HepG2 (cell line): ENCODE measurements at regions not wholly inside any gene's neighbourhood (a gene's known extent, or its start where the extent isn't known, plus 50 kb on each side); places are given as distances from the start of the nearest gene placed in this dataset.

Experiments
- CHD4 ChIP-seq: fragments of 200-600 bp; sonication (generic); IDR thresholded peaks from 2 replicates; pipeline ENCODE4 v1.7.0; 2017; ENCODE audit warnings: mild to moderate bottlenecking, low read length, borderline replicate concordance
- CREB1 ChIP-seq, 2 experiments: fragments of 450-650 bp in 1 of 2; IDR thresholded peaks; 2 replicates each; pipeline ENCODE4 v1.6.1; 2016 to 2017; ENCODE audit warnings: control low read depth in 1 of 2, mild to moderate bottlenecking in 1 of 2, missing compliant biosample characterization in 1 of 2, missing genetic modification characterization in 1 of 2
- DZIP1 ChIP-seq: sonication (generic); formaldehyde crosslinking; IDR thresholded peaks from 2 replicates; pipeline ENCODE4 v1.5.0; 2020; ENCODE audit warnings: mild to moderate bottlenecking, missing genetic modification reagents
- EP300 ChIP-seq, 3 experiments: sonication (generic) in 1 of 3; formaldehyde crosslinking in 1 of 3; IDR thresholded peaks; 2 replicates each; pipeline versions ENCODE4 v1.5.1 to v1.6.1; 2011 to 2020; ENCODE audit warnings: low read depth in 2 of 3, low read length in 2 of 3, borderline replicate concordance in 1 of 3, improper control_type of control experiment in 1 of 3, mild to moderate bottlenecking in 1 of 3, missing genetic modification reagents in 1 of 3, moderate library complexity in 1 of 3
- HCFC1 ChIP-seq: fragments of 150-350 bp; IDR thresholded peaks from 2 replicates; pipeline ENCODE4 v1.6.1; 2014; ENCODE audit warnings: low read depth, low read length
- JUND ChIP-seq: sonication (generic); formaldehyde crosslinking; IDR thresholded peaks from 2 replicates; pipeline ENCODE4 v1.8.0; 2022; ENCODE audit warnings: mild to moderate bottlenecking, missing genetic modification reagents
- POLR2AphosphoS5 ChIP-seq: IDR thresholded peaks from 2 replicates; pipeline ENCODE4 v1.6.1; 2012; ENCODE audit warnings: low read depth, low read length
- TBX3 ChIP-seq: fragments of 450-650 bp; IDR thresholded peaks from 2 replicates; pipeline ENCODE4 v1.6.1; 2017; ENCODE audit warnings: antibody characterized with exemption, mild to moderate bottlenecking, inconsistent platforms, borderline replicate concordance
- ZNF382 ChIP-seq: sonication (generic); formaldehyde crosslinking; IDR thresholded peaks from 2 replicates; pipeline ENCODE4 v1.5.0; 2020; ENCODE audit warnings: missing genetic modification reagents, mild to moderate bottlenecking, borderline replicate concordance
- ZNF788 ChIP-seq: sonication (generic); formaldehyde crosslinking; IDR thresholded peaks from 2 replicates; pipeline ENCODE4 v1.5.0; 2020; ENCODE audit warnings: mild to moderate bottlenecking, missing genetic modification reagents, borderline replicate concordance
- ZSCAN9 ChIP-seq: IDR thresholded peaks from 2 replicates; pipeline ENCODE4 v1.6.1; 2016; ENCODE audit warnings: borderline replicate concordance
- TF ChIP-seq, protein P1 (sequence below): sonication (generic); formaldehyde crosslinking; IDR thresholded peaks from 2 replicates; pipeline ENCODE4 v1.4.0; 2020; ENCODE audit warnings: mild to moderate bottlenecking, missing genetic modification reagents
- TF ChIP-seq, protein P2 (sequence below): sonication (generic); formaldehyde crosslinking; IDR thresholded peaks from 2 replicates; pipeline ENCODE4 v1.4.0; 2020; ENCODE audit warnings: missing genetic modification reagents, borderline replicate concordance
- TF ChIP-seq, protein P3 (sequence below): sonication (generic); formaldehyde crosslinking; IDR thresholded peaks from 2 replicates; pipeline ENCODE4 v1.5.0; 2020; ENCODE audit warnings: mild to moderate bottlenecking, missing genetic modification reagents, moderate library complexity

DNA sequence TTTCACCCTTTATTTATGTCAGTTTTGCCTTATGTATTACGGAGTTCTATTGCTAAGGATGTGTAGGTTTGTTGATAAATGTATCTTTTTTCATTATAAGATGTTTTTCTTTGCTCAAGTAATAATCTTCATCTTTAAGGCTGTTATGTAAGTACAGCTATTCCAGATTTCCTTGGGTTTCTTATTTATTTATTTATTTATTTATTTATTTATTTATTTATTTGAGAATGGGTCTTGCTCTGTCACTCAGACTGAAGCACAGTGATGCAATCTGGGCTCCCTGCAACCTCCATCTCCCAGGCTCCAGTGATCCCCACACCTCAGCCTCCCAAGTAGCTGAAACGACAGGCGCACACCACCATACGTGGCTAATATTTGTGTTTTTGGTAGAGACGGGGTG is 617.0 kb downstream of the SLITRK1 start:
- no peak for TF ChIP-seq TBX3
- TF ChIP-seq, protein P1, sequence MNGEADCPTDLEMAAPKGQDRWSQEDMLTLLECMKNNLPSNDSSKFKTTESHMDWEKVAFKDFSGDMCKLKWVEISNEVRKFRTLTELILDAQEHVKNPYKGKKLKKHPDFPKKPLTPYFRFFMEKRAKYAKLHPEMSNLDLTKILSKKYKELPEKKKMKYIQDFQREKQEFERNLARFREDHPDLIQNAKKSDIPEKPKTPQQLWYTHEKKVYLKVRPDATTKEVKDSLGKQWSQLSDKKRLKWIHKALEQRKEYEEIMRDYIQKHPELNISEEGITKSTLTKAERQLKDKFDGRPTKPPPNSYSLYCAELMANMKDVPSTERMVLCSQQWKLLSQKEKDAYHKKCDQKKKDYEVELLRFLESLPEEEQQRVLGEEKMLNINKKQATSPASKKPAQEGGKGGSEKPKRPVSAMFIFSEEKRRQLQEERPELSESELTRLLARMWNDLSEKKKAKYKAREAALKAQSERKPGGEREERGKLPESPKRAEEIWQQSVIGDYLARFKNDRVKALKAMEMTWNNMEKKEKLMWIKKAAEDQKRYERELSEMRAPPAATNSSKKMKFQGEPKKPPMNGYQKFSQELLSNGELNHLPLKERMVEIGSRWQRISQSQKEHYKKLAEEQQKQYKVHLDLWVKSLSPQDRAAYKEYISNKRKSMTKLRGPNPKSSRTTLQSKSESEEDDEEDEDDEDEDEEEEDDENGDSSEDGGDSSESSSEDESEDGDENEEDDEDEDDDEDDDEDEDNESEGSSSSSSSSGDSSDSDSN (CRISPR knock-in tag): no peak
- TF ChIP-seq ZNF788 (CRISPR knock-in tag): no peak
- no peak for TF ChIP-seq POLR2AphosphoS5
- TF ChIP-seq HCFC1: no peak
- no peak for TF ChIP-seq JUND (CRISPR knock-in tag)
- no peak for TF ChIP-seq DZIP1 (CRISPR knock-in tag)
- no peak for TF ChIP-seq CREB1 (IDR thresholded peaks at IDR 0.05)
- TF ChIP-seq CREB1 (CRISPR knock-in tag; IDR thresholded peaks at IDR 0.05): no peak
- TF ChIP-seq CHD4: no peak
- TF ChIP-seq, protein P2, sequence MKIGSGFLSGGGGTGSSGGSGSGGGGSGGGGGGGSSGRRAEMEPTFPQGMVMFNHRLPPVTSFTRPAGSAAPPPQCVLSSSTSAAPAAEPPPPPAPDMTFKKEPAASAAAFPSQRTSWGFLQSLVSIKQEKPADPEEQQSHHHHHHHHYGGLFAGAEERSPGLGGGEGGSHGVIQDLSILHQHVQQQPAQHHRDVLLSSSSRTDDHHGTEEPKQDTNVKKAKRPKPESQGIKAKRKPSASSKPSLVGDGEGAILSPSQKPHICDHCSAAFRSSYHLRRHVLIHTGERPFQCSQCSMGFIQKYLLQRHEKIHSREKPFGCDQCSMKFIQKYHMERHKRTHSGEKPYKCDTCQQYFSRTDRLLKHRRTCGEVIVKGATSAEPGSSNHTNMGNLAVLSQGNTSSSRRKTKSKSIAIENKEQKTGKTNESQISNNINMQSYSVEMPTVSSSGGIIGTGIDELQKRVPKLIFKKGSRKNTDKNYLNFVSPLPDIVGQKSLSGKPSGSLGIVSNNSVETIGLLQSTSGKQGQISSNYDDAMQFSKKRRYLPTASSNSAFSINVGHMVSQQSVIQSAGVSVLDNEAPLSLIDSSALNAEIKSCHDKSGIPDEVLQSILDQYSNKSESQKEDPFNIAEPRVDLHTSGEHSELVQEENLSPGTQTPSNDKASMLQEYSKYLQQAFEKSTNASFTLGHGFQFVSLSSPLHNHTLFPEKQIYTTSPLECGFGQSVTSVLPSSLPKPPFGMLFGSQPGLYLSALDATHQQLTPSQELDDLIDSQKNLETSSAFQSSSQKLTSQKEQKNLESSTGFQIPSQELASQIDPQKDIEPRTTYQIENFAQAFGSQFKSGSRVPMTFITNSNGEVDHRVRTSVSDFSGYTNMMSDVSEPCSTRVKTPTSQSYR (CRISPR knock-in tag): no peak
- no peak for TF ChIP-seq ZSCAN9 (CRISPR knock-in tag)
- TF ChIP-seq, protein P3, sequence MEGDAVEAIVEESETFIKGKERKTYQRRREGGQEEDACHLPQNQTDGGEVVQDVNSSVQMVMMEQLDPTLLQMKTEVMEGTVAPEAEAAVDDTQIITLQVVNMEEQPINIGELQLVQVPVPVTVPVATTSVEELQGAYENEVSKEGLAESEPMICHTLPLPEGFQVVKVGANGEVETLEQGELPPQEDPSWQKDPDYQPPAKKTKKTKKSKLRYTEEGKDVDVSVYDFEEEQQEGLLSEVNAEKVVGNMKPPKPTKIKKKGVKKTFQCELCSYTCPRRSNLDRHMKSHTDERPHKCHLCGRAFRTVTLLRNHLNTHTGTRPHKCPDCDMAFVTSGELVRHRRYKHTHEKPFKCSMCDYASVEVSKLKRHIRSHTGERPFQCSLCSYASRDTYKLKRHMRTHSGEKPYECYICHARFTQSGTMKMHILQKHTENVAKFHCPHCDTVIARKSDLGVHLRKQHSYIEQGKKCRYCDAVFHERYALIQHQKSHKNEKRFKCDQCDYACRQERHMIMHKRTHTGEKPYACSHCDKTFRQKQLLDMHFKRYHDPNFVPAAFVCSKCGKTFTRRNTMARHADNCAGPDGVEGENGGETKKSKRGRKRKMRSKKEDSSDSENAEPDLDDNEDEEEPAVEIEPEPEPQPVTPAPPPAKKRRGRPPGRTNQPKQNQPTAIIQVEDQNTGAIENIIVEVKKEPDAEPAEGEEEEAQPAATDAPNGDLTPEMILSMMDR: no peak
- TF ChIP-seq EP300 (IDR thresholded peaks at IDR 0.05; ENCODE audit: low read depth in 2 of 2, low read length in 2 of 2): no peak
- TF ChIP-seq EP300 (CRISPR knock-in tag; IDR thresholded peaks at IDR 0.05; ENCODE audit: borderline replicate concordance): no peak
- TF ChIP-seq ZNF382 (CRISPR knock-in tag): no peak
